HEK293 (cell line): ENCODE measurements at regions not wholly inside any gene's neighbourhood (a gene's known extent, or its start where the extent isn't known, plus 50 kb on each side); places are given as distances from the start of the nearest gene placed in this dataset.

ENCODE experiments used
- CTCF ChIP-seq: fragments of 450-650 bp; formaldehyde crosslinking; IDR thresholded peaks from 2 replicates; pipeline ENCODE4 v1.5.1; 2016; ENCODE audit warnings: missing biosample characterization, missing genetic modification characterization
- GLI4 ChIP-seq: fragments of 450-650 bp; formaldehyde crosslinking; IDR thresholded peaks from 2 replicates; pipeline ENCODE4 v1.5.1; 2016; ENCODE audit warnings: missing biosample characterization, missing genetic modification characterization
- MEIS1 ChIP-seq: sonication (generic); formaldehyde crosslinking; IDR thresholded peaks from 2 replicates; pipeline ENCODE4 v1.8.1; 2022; ENCODE audit warnings: missing genetic modification reagents, mild to moderate bottlenecking, borderline replicate concordance
- PATZ1 ChIP-seq: fragments of 450-650 bp; formaldehyde crosslinking; IDR thresholded peaks from 2 replicates; pipeline ENCODE4 v1.5.1; 2016; ENCODE audit warnings: missing biosample characterization, missing genetic modification characterization
- PRDM2 ChIP-seq: fragments of 450-650 bp; formaldehyde crosslinking; IDR thresholded peaks from 2 replicates; pipeline ENCODE4 v1.5.1; 2016; ENCODE audit warnings: missing biosample characterization, missing genetic modification characterization, borderline replicate concordance
- TCF7L2 ChIP-seq: IDR thresholded peaks from 2 replicates; pipeline ENCODE4 v1.6.1; 2011; ENCODE audit warnings: low read depth, mild to moderate bottlenecking, inconsistent platforms, low read length, moderate library complexity, borderline replicate concordance
- YY1 ChIP-seq: fragments of 450-650 bp; formaldehyde crosslinking; IDR thresholded peaks from 2 replicates; pipeline ENCODE4 v1.5.1; 2018; ENCODE audit warnings: missing biosample characterization, missing genetic modification characterization
- ZFP3 ChIP-seq: fragments of 450-650 bp; formaldehyde crosslinking; IDR thresholded peaks from 2 replicates; pipeline ENCODE4 v1.5.1; 2016; ENCODE audit warnings: low read depth, missing biosample characterization, missing genetic modification characterization
- ZNF140 ChIP-seq: fragments of 450-650 bp; formaldehyde crosslinking; IDR thresholded peaks from 2 replicates; pipeline ENCODE4 v1.5.1; 2016; ENCODE audit warnings: missing biosample characterization, missing genetic modification characterization
- ZNF549 ChIP-seq: fragments of 450-650 bp; IDR thresholded peaks from 2 replicates; pipeline ENCODE4 v1.5.1; 2018; ENCODE audit warnings: missing biosample characterization, missing genetic modification characterization, mild to moderate bottlenecking, inconsistent platforms, moderate library complexity

- no peak for TF ChIP-seq CTCF
- TF ChIP-seq ZFP3, result no peak
- no peak for TF ChIP-seq GLI4
- no peak for TF ChIP-seq ZNF549 (tag by site-specific recombination)
- TF ChIP-seq YY1 (tag by site-specific recombination), result no peak
- TF ChIP-seq PATZ1 (tag by site-specific recombination), result no peak
- TF ChIP-seq TCF7L2, result no peak
- no peak for TF ChIP-seq ZNF140 (tag by site-specific recombination)
- TF ChIP-seq PRDM2 (tag by site-specific recombination), result no peak
- TF ChIP-seq MEIS1 (CRISPR knock-in tag), result no peak
These were observed 157.7 kb upstream of the GGTLC1 start for GRCh38 chr20:24146231-24146634.
